NB4 (cell line): ENCODE measurements at regions not wholly inside any gene's neighbourhood (a gene's known extent, or its start where the extent isn't known, plus 50 kb on each side); places are given as distances from the start of the nearest gene placed in this dataset.

Experiments used
- DNase-seq: peaks from one replicate; pipeline ENCODE4 v3.0.0; 2010; ENCODE audit warnings: low read depth
- H3K4me3 ChIP-seq: one replicate; pipeline ENCODE4 v1.5.1; 2011; ENCODE audit warnings: mild to moderate bottlenecking, low read depth, low read length, moderate library complexity
- CTCF ChIP-seq: IDR thresholded peaks from one replicate; pipeline ENCODE4 v1.5.1; 2012; ENCODE audit warnings: low read depth, low read length
- MYC ChIP-seq: IDR thresholded peaks from 2 replicates; pipeline ENCODE4 v1.6.1; 2011; ENCODE audit warnings: low read depth, low read length
- POLR2A ChIP-seq: IDR thresholded peaks from 2 replicates; pipeline ENCODE4 v1.6.1; 2011; ENCODE audit warnings: mild to moderate bottlenecking; ENCODE audit not compliant: insufficient read length; ENCODE audit errors: extremely low read depth
- TF ChIP-seq, protein P1 (sequence below): IDR thresholded peaks from 2 replicates; pipeline ENCODE4 v1.6.1; 2011; ENCODE audit warnings: low read depth, low read length

- TF ChIP-seq, protein P1, sequence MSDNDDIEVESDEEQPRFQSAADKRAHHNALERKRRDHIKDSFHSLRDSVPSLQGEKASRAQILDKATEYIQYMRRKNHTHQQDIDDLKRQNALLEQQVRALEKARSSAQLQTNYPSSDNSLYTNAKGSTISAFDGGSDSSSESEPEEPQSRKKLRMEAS = no peak
- no peak for TF ChIP-seq POLR2A
- TF ChIP-seq CTCF = no peak
- TF ChIP-seq MYC = no peak
- no peak overlapping the region for H3K4me3 ChIP-seq
- DNase-seq = no peak
Measured at GRCh38 chr12:113565368-113565767, 93.7 kb upstream of the LHX5 start.

- TF ChIP-seq MYC = no peak
- TF ChIP-seq, protein P1 = no peak
- TF ChIP-seq CTCF = no peak
- TF ChIP-seq POLR2A = no peak
- no peak overlapping the region for H3K4me3 ChIP-seq
Measured at GRCh38 chr12:113561068-113561780, 89.6 kb upstream of the LHX5 start.

DNA sequence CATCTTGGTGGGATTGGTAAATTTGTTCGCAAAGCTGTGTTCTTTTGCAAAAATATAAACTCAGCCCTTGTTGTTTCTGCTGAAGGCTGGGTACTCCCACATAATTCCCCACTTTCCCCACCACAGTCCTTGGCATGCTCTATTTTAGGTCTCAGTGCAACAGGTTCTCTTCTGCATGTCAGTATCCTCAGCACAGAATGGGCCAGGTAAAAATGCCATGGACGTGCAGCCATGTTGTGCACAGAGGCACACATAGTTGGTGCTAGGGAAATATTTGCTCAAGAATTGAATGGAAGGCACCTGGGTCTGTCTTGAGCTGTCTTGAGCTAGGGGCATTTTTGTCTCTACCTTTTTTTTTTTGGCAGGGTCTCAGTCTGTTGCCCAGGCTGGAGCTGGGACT, 87.8 kb upstream of the LHX5 start:
- H3K4me3 ChIP-seq = no peak overlapping the region
- DNase-seq = no peak
- no peak for TF ChIP-seq CTCF
- TF ChIP-seq MYC = no peak
- TF ChIP-seq, protein P1 = no peak
- TF ChIP-seq POLR2A = no peak

More at GRCh38 chr12:113561068-113561780, 89.6 kb upstream of the LHX5 start:
- no peak for DNase-seq

GRCh38 chr12:113555226-113555625, 83.6 kb upstream of the LHX5 start:
- TF ChIP-seq CTCF = no peak
- TF ChIP-seq, protein P1 = no peak
- TF ChIP-seq MYC = no peak
- TF ChIP-seq POLR2A = no peak
- H3K4me3 ChIP-seq = no peak overlapping the region
- no peak for DNase-seq

DNA sequence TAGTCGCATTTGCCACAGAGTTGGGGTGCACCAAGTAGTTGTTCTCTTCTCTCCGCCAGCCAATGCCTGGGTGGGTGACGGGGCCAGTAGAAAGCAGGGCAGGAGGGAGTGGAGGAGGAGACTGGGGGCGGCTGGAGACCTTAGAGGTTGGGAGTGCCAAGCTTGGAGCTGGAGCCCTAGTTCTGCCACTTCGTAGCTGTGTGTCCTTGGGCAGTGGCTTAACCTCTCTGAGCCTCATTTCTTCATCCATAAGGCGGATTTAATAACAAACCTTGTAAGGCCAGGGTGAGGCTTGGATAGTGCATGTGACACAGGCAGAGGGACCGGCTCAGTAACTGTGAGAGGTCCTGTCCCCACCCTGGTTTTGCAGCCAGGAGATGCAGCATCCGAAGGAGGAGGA, 81.1 kb upstream of the LHX5 start:
- TF ChIP-seq CTCF (no peak), POLR2A (no peak), MYC (no peak)
- TF ChIP-seq, protein P1 = no peak
- no peak for DNase-seq
- no peak overlapping the region for H3K4me3 ChIP-seq
